Adrenal gland (tissue), 9 donors: ENCODE measurements at regions not wholly inside any gene's neighbourhood (a gene's known extent, or its start where the extent isn't known, plus 50 kb on each side); places are given as distances from the start of the nearest gene placed in this dataset.

Experiments used
- DNase-seq, 7 donors: peaks; one replicate each; pipeline ENCODE4 v3.0.0-alpha.2; 2019 to 2020
- H3K27ac ChIP-seq, 5 donors: fragments of 200-600 bp; sonication (generic) in 4 of 5; 1 replicate in 3 of 5; 2 replicates in 2 of 5; pipeline versions ENCODE4 v1.5.1 to v1.8.0; 2016 to 2020; ENCODE audit warnings: mild to moderate bottlenecking in 1 of 5
- H3K27me3 ChIP-seq: fragments of 200-600 bp; 2 replicates; pipeline ENCODE4 v1.8.0; 2021
- H3K36me3 ChIP-seq, 2 donors: fragments of 200-600 bp; replicated peaks in 1 of 2; 1 replicate in 1 of 2; 2 replicates in 1 of 2; pipeline versions ENCODE4 v1.5.1 to v1.8.0; 2018 to 2022
- H3K4me1 ChIP-seq, 2 donors: fragments of 200-600 bp; replicated peaks in 1 of 2; 1 replicate in 1 of 2; 2 replicates in 1 of 2; pipeline versions ENCODE4 v1.5.1 to v1.8.0; 2018 to 2021
- H3K4me3 ChIP-seq, 4 donors: fragments of 200-600 bp; sonication (generic) in 3 of 4; one replicate each; pipeline ENCODE4 v1.5.1; 2016 to 2018
- H3K9me3 ChIP-seq, 3 donors: fragments of 200-600 bp; sonication (generic) in 1 of 3; replicated peaks in 1 of 3; 1 replicate in 2 of 3; 2 replicates in 1 of 3; pipeline versions ENCODE4 v1.5.1 to v1.8.0; 2016 to 2021
- CTCF ChIP-seq, 6 experiments: fragments of 450-650 bp in 4 of 6; fragments of 200-600 bp in 2 of 6; sonication (generic) in 1 of 6; IDR thresholded peaks; 1 replicate in 5 of 6; 2 replicates in 1 of 6; pipeline versions ENCODE4 v1.5.1 to v1.8.0; 2016 to 2021; ENCODE audit warnings: antibody characterized with exemption in 6 of 6, mild to moderate bottlenecking in 2 of 6, moderate library complexity in 1 of 6
- POLR2A ChIP-seq, 2 donors: fragments of 450-650 bp; IDR thresholded peaks; one replicate each; pipeline ENCODE4 v1.6.1; 2017; ENCODE audit warnings: antibody characterized with exemption in 2 of 2, mild to moderate bottlenecking in 2 of 2, moderate library complexity in 1 of 2
- WGBS, 4 donors: extraction: QIAGEN DNeasy Blood & Tissue Kit in 2 of 4; methylation state at CpG; one replicate each; pipeline versions ENCODE4 v1.1.5 to v1.1.7; 2013 to 2017; 5-methylcytosine and 5-hydroxymethylcytosine counted together
- intact Hi-C, 2 donors: fragments of 100-400 bp; cut with DNase I; formaldehyde crosslinking; loops; one replicate each; pipeline versions ENCODE4 v1.14.1 to v1.15.0; 2022 to 2023
- donor health status: healthy with polysubstance abuse.
- donor health status: Bipolar disorder and iron deficiency.
- donor health status: DM: yes; HTN: yes; CAD: no.
- donor health status: DM: no; HTN: no; CAD: no.
- donor health status: DM: no; HTN: no; CAD: no.

GRCh38 chr13:44792096-44792495 is 197.2 kb downstream of the NUFIP1 start:
- intact Hi-C loops = no loop called here
- Histone ChIP-seq H3K4me1 (peaks cover 0 to under 1% of the 10 kb centered on the region in 2 donors), H3K36me3 (no peaks in the 10 kb centered on the region), H3K27me3 (no peaks in the 10 kb centered on the region), H3K27ac (no peak overlapping the region), H3K9me3 (no peaks in the 10 kb centered on the region), H3K4me3 (no peak overlapping the region)
- TF ChIP-seq CTCF (IDR thresholded peaks at IDR 0.05) = no peak
- TF ChIP-seq POLR2A (IDR thresholded peaks at IDR 0.05) = no peak
- DNase-seq = no peak
- 84 to 88% (median 86%) methylated on average over 7 of the region's 7 CpGs for WGBS, 4 donors

GRCh38 chr13:44790289-44790688 is 199.0 kb downstream of the NUFIP1 start:
- Histone ChIP-seq H3K4me1 (peaks cover 0 to 8% of the 10 kb centered on the region in 2 donors), H3K36me3 (no peaks in the 10 kb centered on the region), H3K27me3 (no peaks in the 10 kb centered on the region), H3K9me3 (no peaks in the 10 kb centered on the region), H3K4me3 (no peak overlapping the region), H3K27ac (no peak overlapping the region)
- intact Hi-C loops = no loop called here
- no peak for DNase-seq
- no peak for TF ChIP-seq CTCF (IDR thresholded peaks at IDR 0.05)
- TF ChIP-seq POLR2A (IDR thresholded peaks at IDR 0.05) = no peak
- 83 to 96% (median 84%) methylated on average over 1 to 4 of the region's 4 CpGs for WGBS, 4 donors

GRCh38 chr13:44787617-44788016 is 201.7 kb downstream of the NUFIP1 start:
- intact Hi-C loops = no loop called here
- Histone ChIP-seq H3K27me3 (no peaks in the 10 kb centered on the region), H3K27ac (no peak overlapping the region), H3K4me3 (no peak overlapping the region), H3K9me3 (no peaks in the 10 kb centered on the region), H3K36me3 (no peaks in the 10 kb centered on the region), H3K4me1 (peaks cover 0 to 8% of the 10 kb centered on the region in 2 donors)
- no peak for DNase-seq
- no peak for TF ChIP-seq POLR2A (IDR thresholded peaks at IDR 0.05)
- TF ChIP-seq CTCF (IDR thresholded peaks at IDR 0.05) = no peak
- 92 to 95% (median 92%) methylated on average over 7 of the region's 7 CpGs for WGBS, 4 donors

GRCh38 chr13:44786756-44787155 is 202.5 kb downstream of the NUFIP1 start:
- WGBS, 4 donors = 32 to 42% (median 41%) methylated on average over 3 of the region's 3 CpGs
- DNase-seq = peak in 1 of 7 donors; percentile 13
- Histone ChIP-seq H3K27me3 (no peaks in the 10 kb centered on the region), H3K4me1 (peaks cover 0 to 8% of the 10 kb centered on the region in 2 donors), H3K9me3 (no peaks in the 10 kb centered on the region), H3K4me3 (no peak overlapping the region), H3K27ac (peak overlapping the region in 2 of 5 donors; percentile 15 to 25), H3K36me3 (no peaks in the 10 kb centered on the region)
- intact Hi-C loops = no loop called here
- TF ChIP-seq POLR2A (IDR thresholded peaks at IDR 0.05) (no peak), CTCF (IDR thresholded peaks at IDR 0.05) (no peak)
